ENCODE measurements at regions not wholly inside any gene's neighbourhood (a gene's known extent, or its start where the extent isn't known, plus 50 kb on each side); places are given as distances from the start of the nearest gene placed in this dataset.

DNA sequence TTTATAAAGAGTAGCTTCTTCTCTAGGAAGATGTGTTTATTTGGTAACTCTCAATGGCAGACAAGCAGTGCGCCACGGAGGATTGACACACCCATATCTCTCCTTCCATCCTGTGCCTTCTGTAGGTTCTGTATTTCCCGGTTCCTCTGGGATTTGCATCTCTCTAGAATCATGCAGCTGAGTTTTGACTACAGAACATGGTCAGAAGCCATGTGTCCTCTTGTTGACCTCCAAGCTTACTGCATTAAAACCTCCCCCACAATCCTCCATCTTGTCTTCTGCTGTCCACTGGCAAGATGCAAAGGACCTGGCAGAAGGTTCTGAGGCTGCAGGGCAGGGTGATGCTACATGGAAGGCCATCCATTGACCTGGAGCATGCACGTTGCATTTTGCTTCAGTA is 482.0 kb downstream of the DMRT2 start:
- ATAC-seq (no peak), FAIRE-seq (no peak), DNase-seq (ENCODE audit: low read depth in 1 of 2, low spot score in 1 of 2) (no peak)
- POLR2A ChIA-PET = no interaction called here
- 2% methylated on average over 4 of the region's 4 CpGs for WGBS (ENCODE audit: missing lambda C conversion rate)
- Histone ChIP-seq H3K4me3 (no peak overlapping the region), H3K9me3 (no peaks in the 10 kb centered on the region), H3K4me1 (no peaks in the 10 kb centered on the region), H3K27ac (no peak overlapping the region), H3K4me2 (no peak overlapping the region)
- CTCF ChIA-PET = no interaction called here
- TF ChIP-seq MYC (IDR thresholded peaks at IDR 0.05; ENCODE audit: borderline replicate concordance, low read length) (no peak), CEBPB (IDR thresholded peaks at IDR 0.05) (no peak), SMC3 (IDR thresholded peaks at IDR 0.05) (no peak), EHF (CRISPR knock-in tag; IDR thresholded peaks at IDR 0.05) (no peak), JUN (IDR thresholded peaks at IDR 0.05) (no peak), FOXS1 (CRISPR knock-in tag; IDR thresholded peaks at IDR 0.05) (no peak), RNF2 (IDR thresholded peaks at IDR 0.05; ENCODE audit: borderline replicate concordance, low read depth) (no peak), ZSCAN20 (CRISPR knock-in tag; IDR thresholded peaks at IDR 0.05) (no peak)
- TF ChIP-seq, protein P1, sequence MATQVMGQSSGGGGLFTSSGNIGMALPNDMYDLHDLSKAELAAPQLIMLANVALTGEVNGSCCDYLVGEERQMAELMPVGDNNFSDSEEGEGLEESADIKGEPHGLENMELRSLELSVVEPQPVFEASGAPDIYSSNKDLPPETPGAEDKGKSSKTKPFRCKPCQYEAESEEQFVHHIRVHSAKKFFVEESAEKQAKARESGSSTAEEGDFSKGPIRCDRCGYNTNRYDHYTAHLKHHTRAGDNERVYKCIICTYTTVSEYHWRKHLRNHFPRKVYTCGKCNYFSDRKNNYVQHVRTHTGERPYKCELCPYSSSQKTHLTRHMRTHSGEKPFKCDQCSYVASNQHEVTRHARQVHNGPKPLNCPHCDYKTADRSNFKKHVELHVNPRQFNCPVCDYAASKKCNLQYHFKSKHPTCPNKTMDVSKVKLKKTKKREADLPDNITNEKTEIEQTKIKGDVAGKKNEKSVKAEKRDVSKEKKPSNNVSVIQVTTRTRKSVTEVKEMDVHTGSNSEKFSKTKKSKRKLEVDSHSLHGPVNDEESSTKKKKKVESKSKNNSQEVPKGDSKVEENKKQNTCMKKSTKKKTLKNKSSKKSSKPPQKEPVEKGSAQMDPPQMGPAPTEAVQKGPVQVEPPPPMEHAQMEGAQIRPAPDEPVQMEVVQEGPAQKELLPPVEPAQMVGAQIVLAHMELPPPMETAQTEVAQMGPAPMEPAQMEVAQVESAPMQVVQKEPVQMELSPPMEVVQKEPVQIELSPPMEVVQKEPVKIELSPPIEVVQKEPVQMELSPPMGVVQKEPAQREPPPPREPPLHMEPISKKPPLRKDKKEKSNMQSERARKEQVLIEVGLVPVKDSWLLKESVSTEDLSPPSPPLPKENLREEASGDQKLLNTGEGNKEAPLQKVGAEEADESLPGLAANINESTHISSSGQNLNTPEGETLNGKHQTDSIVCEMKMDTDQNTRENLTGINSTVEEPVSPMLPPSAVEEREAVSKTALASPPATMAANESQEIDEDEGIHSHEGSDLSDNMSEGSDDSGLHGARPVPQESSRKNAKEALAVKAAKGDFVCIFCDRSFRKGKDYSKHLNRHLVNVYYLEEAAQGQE (IDR thresholded peaks at IDR 0.05) = no peak
- TF ChIP-seq, protein P2, sequence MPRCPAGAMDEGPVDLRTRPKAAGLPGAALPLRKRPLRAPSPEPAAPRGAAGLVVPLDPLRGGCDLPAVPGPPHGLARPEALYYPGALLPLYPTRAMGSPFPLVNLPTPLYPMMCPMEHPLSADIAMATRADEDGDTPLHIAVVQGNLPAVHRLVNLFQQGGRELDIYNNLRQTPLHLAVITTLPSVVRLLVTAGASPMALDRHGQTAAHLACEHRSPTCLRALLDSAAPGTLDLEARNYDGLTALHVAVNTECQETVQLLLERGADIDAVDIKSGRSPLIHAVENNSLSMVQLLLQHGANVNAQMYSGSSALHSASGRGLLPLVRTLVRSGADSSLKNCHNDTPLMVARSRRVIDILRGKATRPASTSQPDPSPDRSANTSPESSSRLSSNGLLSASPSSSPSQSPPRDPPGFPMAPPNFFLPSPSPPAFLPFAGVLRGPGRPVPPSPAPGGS (IDR thresholded peaks at IDR 0.05) = no peak
- TF ChIP-seq, protein P3, sequence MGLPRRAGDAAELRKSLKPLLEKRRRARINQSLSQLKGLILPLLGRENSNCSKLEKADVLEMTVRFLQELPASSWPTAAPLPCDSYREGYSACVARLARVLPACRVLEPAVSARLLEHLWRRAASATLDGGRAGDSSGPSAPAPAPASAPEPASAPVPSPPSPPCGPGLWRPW (IDR thresholded peaks at IDR 0.05) = no peak

DNA sequence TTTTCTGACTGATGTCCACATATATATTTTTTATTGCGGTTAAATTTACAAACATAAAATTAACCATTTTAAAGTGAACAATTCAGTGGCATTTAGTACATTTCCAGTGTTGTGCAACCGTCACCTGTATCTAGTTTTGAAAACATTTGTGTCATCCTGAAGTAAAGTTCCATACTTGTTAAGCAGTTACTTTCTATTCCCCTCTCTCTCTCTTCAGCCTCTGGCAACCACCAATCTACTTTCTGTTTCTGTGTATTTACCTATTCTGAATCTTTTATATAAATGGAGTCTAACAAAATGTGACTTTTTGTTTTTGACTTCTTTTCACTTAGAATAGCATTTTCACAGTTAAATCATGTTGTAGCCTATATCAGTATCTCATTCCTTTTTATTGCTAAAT is 480.1 kb upstream of the SMARCA2 start:
- ChIA-PET POLR2A (no interaction called here), CTCF (no interaction called here)
- WGBS (ENCODE audit: missing lambda C conversion rate) = 25% methylated on average over 2 of the region's 2 CpGs

More for the DNA sequence above, 480.1 kb upstream of the SMARCA2 start:
- Histone ChIP-seq H3K4me2 (no peak overlapping the region), H3K27ac (no peak overlapping the region), H3K4me1 (no peaks in the 10 kb centered on the region), H3K4me3 (no peak overlapping the region), H3K9me3 (no peaks in the 10 kb centered on the region)
- ATAC-seq = no peak
- TF ChIP-seq SREBF2 (IDR thresholded peaks at IDR 0.05) (no peak), ZNF302 (CRISPR knock-in tag; IDR thresholded peaks at IDR 0.05) (no peak), BHLHE40 (IDR thresholded peaks at IDR 0.05; ENCODE audit: low read depth, low read length) (no peak), MYC (IDR thresholded peaks at IDR 0.05; ENCODE audit: borderline replicate concordance, low read length) (no peak), EP300 (IDR thresholded peaks at IDR 0.05) (no peak), CEBPB (IDR thresholded peaks at IDR 0.05) (no peak), JUNB (IDR thresholded peaks at IDR 0.05) (no peak), EHMT2 (IDR thresholded peaks at IDR 0.05; ENCODE audit: low read depth) (no peak), MAFK (IDR thresholded peaks at IDR 0.05; ENCODE audit: partially characterized antibody) (no peak), FOSL2 (IDR thresholded peaks at IDR 0.05) (no peak), FOSL2 (CRISPR knock-in tag; IDR thresholded peaks at IDR 0.05) (no peak), HDAC2 (IDR thresholded peaks at IDR 0.05) (no peak), CHD4 (IDR thresholded peaks at IDR 0.05; ENCODE audit: borderline replicate concordance) (no peak), RNF2 (IDR thresholded peaks at IDR 0.05; ENCODE audit: borderline replicate concordance, low read depth) (no peak), HEYL (CRISPR knock-in tag; IDR thresholded peaks at IDR 0.05) (no peak), MAZ (IDR thresholded peaks at IDR 0.05; ENCODE audit: borderline replicate concordance, low read depth, low read length) (no peak)
- TF ChIP-seq, protein P4, sequence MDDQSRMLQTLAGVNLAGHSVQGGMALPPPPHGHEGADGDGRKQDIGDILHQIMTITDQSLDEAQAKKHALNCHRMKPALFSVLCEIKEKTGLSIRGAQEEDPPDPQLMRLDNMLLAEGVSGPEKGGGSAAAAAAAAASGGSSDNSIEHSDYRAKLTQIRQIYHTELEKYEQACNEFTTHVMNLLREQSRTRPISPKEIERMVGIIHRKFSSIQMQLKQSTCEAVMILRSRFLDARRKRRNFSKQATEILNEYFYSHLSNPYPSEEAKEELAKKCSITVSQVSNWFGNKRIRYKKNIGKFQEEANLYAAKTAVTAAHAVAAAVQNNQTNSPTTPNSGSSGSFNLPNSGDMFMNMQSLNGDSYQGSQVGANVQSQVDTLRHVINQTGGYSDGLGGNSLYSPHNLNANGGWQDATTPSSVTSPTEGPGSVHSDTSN (IDR thresholded peaks at IDR 0.05) = no peak
- TF ChIP-seq, protein P5, sequence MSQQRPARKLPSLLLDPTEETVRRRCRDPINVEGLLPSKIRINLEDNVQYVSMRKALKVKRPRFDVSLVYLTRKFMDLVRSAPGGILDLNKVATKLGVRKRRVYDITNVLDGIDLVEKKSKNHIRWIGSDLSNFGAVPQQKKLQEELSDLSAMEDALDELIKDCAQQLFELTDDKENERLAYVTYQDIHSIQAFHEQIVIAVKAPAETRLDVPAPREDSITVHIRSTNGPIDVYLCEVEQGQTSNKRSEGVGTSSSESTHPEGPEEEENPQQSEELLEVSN (IDR thresholded peaks at IDR 0.05; ENCODE audit: borderline replicate concordance, low read depth) = no peak
- TF ChIP-seq, protein P6, sequence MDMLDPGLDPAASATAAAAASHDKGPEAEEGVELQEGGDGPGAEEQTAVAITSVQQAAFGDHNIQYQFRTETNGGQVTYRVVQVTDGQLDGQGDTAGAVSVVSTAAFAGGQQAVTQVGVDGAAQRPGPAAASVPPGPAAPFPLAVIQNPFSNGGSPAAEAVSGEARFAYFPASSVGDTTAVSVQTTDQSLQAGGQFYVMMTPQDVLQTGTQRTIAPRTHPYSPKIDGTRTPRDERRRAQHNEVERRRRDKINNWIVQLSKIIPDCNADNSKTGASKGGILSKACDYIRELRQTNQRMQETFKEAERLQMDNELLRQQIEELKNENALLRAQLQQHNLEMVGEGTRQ (IDR thresholded peaks at IDR 0.05) = no peak
- TF ChIP-seq, protein P3 (IDR thresholded peaks at IDR 0.05) = no peak
- TF ChIP-seq, protein P7, sequence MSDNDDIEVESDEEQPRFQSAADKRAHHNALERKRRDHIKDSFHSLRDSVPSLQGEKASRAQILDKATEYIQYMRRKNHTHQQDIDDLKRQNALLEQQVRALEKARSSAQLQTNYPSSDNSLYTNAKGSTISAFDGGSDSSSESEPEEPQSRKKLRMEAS (IDR thresholded peaks at IDR 0.05) = no peak
- DNase-seq (ENCODE audit: low read depth in 1 of 2, low spot score in 1 of 2) = no peak
- no peak for FAIRE-seq

All from A549 (cell line).